GM12878 (cell line): ENCODE measurements at regions not wholly inside any gene's neighbourhood (a gene's known extent, or its start where the extent isn't known, plus 50 kb on each side); places are given as distances from the start of the nearest gene placed in this dataset.

ENCODE experiments used
- ATAC-seq: fragments of 200-7000 bp; cut with Tn5 transposase; 3 replicates; pipeline ENCODE4 v1.9.1; 2020; ENCODE audit warnings: mild to moderate bottlenecking, moderate library complexity
- BruUV-seq: library from RNA; stranded (reverse); fragments of 400-500 nt; replicated peaks from 2 replicates; lab custom pipeline; 2021; lab: Mats Ljungman, UMichigan
- CTCF ChIA-PET: fragments of 300-600 bp; sonication (Branson Sonifier 250); formaldehyde crosslinking; extraction: SDS; loops from one replicate; lab custom pipeline; 2021; ENCODE audit warnings: inconsistent platforms; lab: Yijun Ruan, JAX
- POLR2A ChIA-PET: fragments of 350-600 bp; formaldehyde crosslinking; extraction: SDS; loops from one replicate; lab custom pipeline; 2021; ENCODE audit warnings: inconsistent platforms; lab: Charles Lee
- RAD21 ChIA-PET: fragments of 300-600 bp; sonication (Branson Sonifier 250); formaldehyde crosslinking; loops from one replicate; lab custom pipeline; 2023; ENCODE audit warnings: antibody characterized with exemption; ENCODE audit not compliant: unreplicated experiment; lab: Charles Lee
- SMC1A ChIA-PET: fragments of 300-600 bp; sonication (Branson Sonifier 250); formaldehyde crosslinking; loops from one replicate; lab custom pipeline; 2023; ENCODE audit not compliant: unreplicated experiment, uncharacterized antibody; lab: Charles Lee
- DNase-seq: peaks from one replicate; pipeline ENCODE4 v3.0.0-alpha.2; 2011; ENCODE audit warnings: low read depth, low spot score
- FAIRE-seq: peaks from 3 replicates; lab custom pipeline; 2011; peaks lifted over from hg19 to GRCh38; lab: Jason Lieb, UNC
- H2AFZ ChIP-seq: 2 replicates; pipeline ENCODE4 v1.6.0; 2011; ENCODE audit warnings: low read depth, low read length, control low read depth; ENCODE audit not compliant: control insufficient read depth
- H3K27ac ChIP-seq: 2 replicates; pipeline ENCODE4 v1.5.1; 2011; ENCODE audit warnings: control low read depth; ENCODE audit not compliant: control insufficient read depth, insufficient read depth
- H3K27me3 ChIP-seq, 2 experiments: replicated peaks in 1 of 2; 2 replicates each; pipeline versions ENCODE4 v1.6.0 to v1.6.1; 2011; ENCODE audit warnings: low read length in 1 of 2; ENCODE audit not compliant: control insufficient read depth in 2 of 2, insufficient read depth in 2 of 2
- H3K36me3 ChIP-seq, 2 experiments: 2 replicates each; pipeline ENCODE4 v1.5.1; 2011; ENCODE audit warnings: low read length in 1 of 2; ENCODE audit not compliant: control insufficient read depth in 2 of 2, insufficient read depth in 2 of 2
- H3K4me1 ChIP-seq: 2 replicates; pipeline ENCODE4 v1.6.1; 2011; ENCODE audit warnings: mild to moderate bottlenecking, low read length, moderate library complexity, mixed read lengths; ENCODE audit not compliant: control insufficient read depth, insufficient read depth
- H3K4me2 ChIP-seq: 2 replicates; pipeline ENCODE4 v1.6.0; 2011; ENCODE audit warnings: control low read depth; ENCODE audit not compliant: control insufficient read depth, insufficient read depth
- H3K4me3 ChIP-seq: fragments of 200-600 bp; sonication (generic); 2 replicates; pipeline ENCODE4 v1.5.1; 2016
- H3K79me2 ChIP-seq: 2 replicates; pipeline ENCODE4 v1.6.0; 2011; ENCODE audit warnings: low read length; ENCODE audit not compliant: control insufficient read depth, insufficient read depth
- H3K9ac ChIP-seq: 2 replicates; pipeline ENCODE4 v1.8.0; 2011; ENCODE audit warnings: low read length, control low read depth, mixed read lengths; ENCODE audit not compliant: control insufficient read depth, insufficient read depth
- H3K9me3 ChIP-seq: replicated peaks from 3 replicates; pipeline ENCODE4 v1.5.1; 2011; ENCODE audit warnings: mild to moderate bottlenecking, low read length; ENCODE audit not compliant: control insufficient read depth, insufficient read depth
- H4K20me1 ChIP-seq: 2 replicates; pipeline ENCODE4 v1.6.0; 2011; ENCODE audit not compliant: control insufficient read depth, insufficient read depth
- ATF7 ChIP-seq: fragments of 450-650 bp; IDR thresholded peaks from 2 replicates; pipeline ENCODE4 v1.6.1; 2016; ENCODE audit warnings: low read depth, mild to moderate bottlenecking
- CUX1 ChIP-seq: IDR thresholded peaks from 2 replicates; pipeline ENCODE4 v1.6.1; 2012; ENCODE audit warnings: improper control_type of control experiment, low read depth, low read length; ENCODE audit not compliant: insufficient replicate concordance
- EP300 ChIP-seq, 2 experiments: fragments of 150-350 bp in 1 of 2; IDR thresholded peaks; 2 replicates each; pipeline ENCODE4 v1.6.1; 2011 to 2012; ENCODE audit warnings: low read depth in 2 of 2, low read length in 2 of 2, borderline replicate concordance in 1 of 2, improper control_type of control experiment in 1 of 2, inconsistent platforms in 1 of 2; ENCODE audit not compliant: control insufficient read depth in 1 of 2
- NFIC ChIP-seq: IDR thresholded peaks from 2 replicates; pipeline ENCODE4 v1.6.1; 2012; ENCODE audit warnings: low read depth, mild to moderate bottlenecking, inconsistent platforms, low read length, moderate library complexity
- NR2C2 ChIP-seq: IDR thresholded peaks from 2 replicates; pipeline ENCODE4 v1.6.1; 2011; ENCODE audit warnings: borderline replicate concordance, low read depth; ENCODE audit not compliant: control insufficient read depth, insufficient read length
- POLR2AphosphoS5 ChIP-seq: IDR thresholded peaks from 2 replicates; pipeline ENCODE4 v1.6.1; 2011; ENCODE audit warnings: mild to moderate bottlenecking, low read length, inconsistent platforms
- WGBS: methylation state at CpG from one replicate; pipeline ENCODE4 v1.1.6; 2016; ENCODE audit warnings: low lambda C conversion rate; ENCODE audit not compliant: insufficient replicate concordance, insufficient coverage; ENCODE audit errors: missing lambda C conversion rate; 5-methylcytosine and 5-hydroxymethylcytosine counted together
- in situ Hi-C: fragments of 300-500 bp; cut with MboI; formaldehyde crosslinking; loops from 9 replicates; pipeline ENCODE4 v1.14.3; 2018; ENCODE audit warnings: mixed read lengths
- intact Hi-C: fragments of 100-400 bp; cut with micrococcal nuclease; formaldehyde crosslinking; loops from one replicate; pipeline ENCODE4 v1.14.2; 2022; ENCODE audit not compliant: unreplicated experiment
- TF ChIP-seq, protein P1 (sequence below): fragments of 450-650 bp; IDR thresholded peaks from 2 replicates; pipeline ENCODE4 v1.6.1; 2018; ENCODE audit warnings: mild to moderate bottlenecking, low read depth, moderate library complexity; ENCODE audit not compliant: partially characterized antibody

DNA sequence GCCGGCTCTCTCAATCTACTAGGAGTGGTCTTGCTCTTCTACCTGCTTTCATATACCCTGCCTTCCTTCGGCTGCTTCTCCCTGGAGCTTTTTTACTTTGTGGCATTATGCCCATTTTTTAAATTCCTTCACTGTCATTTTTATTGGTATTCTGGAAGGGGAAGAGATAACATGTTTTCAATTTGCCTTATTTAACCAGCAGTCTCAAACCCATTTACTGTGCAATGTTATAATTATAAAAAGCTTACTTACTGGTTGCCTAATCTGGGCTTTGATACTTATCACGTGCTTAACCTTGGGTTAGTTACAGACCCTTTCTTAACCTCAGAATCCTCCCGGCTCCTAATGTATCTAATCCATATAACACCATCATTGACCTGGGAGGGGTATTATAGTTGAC lies 128.1 kb downstream of the SIPA1L2 start:
- Histone ChIP-seq H3K4me3 (no peak overlapping the region), H4K20me1 (no peaks in the 10 kb centered on the region), H3K27ac (no peak overlapping the region), H3K4me2 (no peak overlapping the region), H3K9me3 (no peaks in the 10 kb centered on the region), H3K4me1 (no peaks in the 10 kb centered on the region), H3K79me2 (no peaks in the 10 kb centered on the region), H2AFZ (no peak overlapping the region), H3K36me3 (no peaks in the 10 kb centered on the region), H3K27me3 (no peaks in the 10 kb centered on the region; a peak in 1 of 4 replicates), H3K9ac (no peak overlapping the region)
- ChIA-PET CTCF (no interaction called here), RAD21 (no interaction called here), POLR2A (no interaction called here), SMC1A (no interaction called here)
- no peak for ATAC-seq
- no peak for DNase-seq
- no peak for FAIRE-seq
- no TSS peak for BruUV-seq
- TF ChIP-seq, protein P1, sequence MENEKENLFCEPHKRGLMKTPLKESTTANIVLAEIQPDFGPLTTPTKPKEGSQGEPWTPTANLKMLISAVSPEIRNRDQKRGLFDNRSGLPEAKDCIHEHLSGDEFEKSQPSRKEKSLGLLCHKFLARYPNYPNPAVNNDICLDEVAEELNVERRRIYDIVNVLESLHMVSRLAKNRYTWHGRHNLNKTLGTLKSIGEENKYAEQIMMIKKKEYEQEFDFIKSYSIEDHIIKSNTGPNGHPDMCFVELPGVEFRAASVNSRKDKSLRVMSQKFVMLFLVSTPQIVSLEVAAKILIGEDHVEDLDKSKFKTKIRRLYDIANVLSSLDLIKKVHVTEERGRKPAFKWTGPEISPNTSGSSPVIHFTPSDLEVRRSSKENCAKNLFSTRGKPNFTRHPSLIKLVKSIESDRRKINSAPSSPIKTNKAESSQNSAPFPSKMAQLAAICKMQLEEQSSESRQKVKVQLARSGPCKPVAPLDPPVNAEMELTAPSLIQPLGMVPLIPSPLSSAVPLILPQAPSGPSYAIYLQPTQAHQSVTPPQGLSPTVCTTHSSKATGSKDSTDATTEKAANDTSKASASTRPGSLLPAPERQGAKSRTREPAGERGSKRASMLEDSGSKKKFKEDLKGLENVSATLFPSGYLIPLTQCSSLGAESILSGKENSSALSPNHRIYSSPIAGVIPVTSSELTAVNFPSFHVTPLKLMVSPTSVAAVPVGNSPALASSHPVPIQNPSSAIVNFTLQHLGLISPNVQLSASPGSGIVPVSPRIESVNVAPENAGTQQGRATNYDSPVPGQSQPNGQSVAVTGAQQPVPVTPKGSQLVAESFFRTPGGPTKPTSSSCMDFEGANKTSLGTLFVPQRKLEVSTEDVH, result no peak
- WGBS, result 37% methylated on average over 4 of the region's 4 CpGs
- intact Hi-C loops, result no loop called here
- in situ Hi-C loops, result no loop called here

GRCh38 chr1:232499188-232499587 lies 130.7 kb downstream of the SIPA1L2 start:
- POLR2A ChIA-PET, result no interaction called here
- Histone ChIP-seq H3K4me1 (no peaks in the 10 kb centered on the region), H3K27ac (no peak overlapping the region), H4K20me1 (no peaks in the 10 kb centered on the region), H2AFZ (no peak overlapping the region), H3K36me3 (no peaks in the 10 kb centered on the region), H3K9ac (no peak overlapping the region), H3K9me3 (no peaks in the 10 kb centered on the region), H3K79me2 (no peaks in the 10 kb centered on the region), H3K4me3 (no peak overlapping the region), H3K27me3 (no peaks in the 10 kb centered on the region; a peak in 1 of 4 replicates), H3K4me2 (no peak overlapping the region)
- intact Hi-C loops (loop anchor here (10.0 kb wide), 1 partner anchor 356 kb away; no protein-coding TSS in a partner anchor), in situ Hi-C loops (no loop called here)
- RAD21 ChIA-PET, result no interaction called here
- WGBS, result 28% methylated on average over 4 of the region's 4 CpGs
- no TSS peak for BruUV-seq
- SMC1A ChIA-PET, result no interaction called here
- TF ChIP-seq NFIC (no peak), ATF7 (no peak), POLR2AphosphoS5 (no peak), CUX1 (no peak), EP300 (IDR thresholded peaks at IDR 0.05; ENCODE audit: borderline replicate concordance in 1 of 2, control insufficient read depth in 1 of 2, low read depth in 2 of 2, low read length in 2 of 2) (no peak), NR2C2 (no peak)
- ATAC-seq, result no peak
- no peak for DNase-seq
- CTCF ChIA-PET, result no interaction called here
- FAIRE-seq, result no peak
